CD14-positive monocyte (primary cell): ENCODE measurements at regions not wholly inside any gene's neighbourhood (a gene's known extent, or its start where the extent isn't known, plus 50 kb on each side); places are given as distances from the start of the nearest gene placed in this dataset.

Source experiments
- DNase-seq, 3 donors: peaks; one replicate each; pipeline ENCODE4 v3.0.0-alpha.2; 2011 to 2022
- H2AFZ ChIP-seq: 2 replicates; pipeline ENCODE4 v1.6.0; 2012; ENCODE audit warnings: mild to moderate bottlenecking, low read depth, low read length, inconsistent platforms; ENCODE audit not compliant: insufficient read depth, poor library complexity, severe bottlenecking
- H3K27ac ChIP-seq, 2 donors: 1 replicate in 1 of 2; 2 replicates in 1 of 2; pipeline ENCODE4 v1.5.1; 2012 to 2013; ENCODE audit warnings: low read length in 2 of 2, control low read depth in 1 of 2, inconsistent platforms in 1 of 2, low read depth in 1 of 2, mild to moderate bottlenecking in 1 of 2
- H3K27me3 ChIP-seq, 2 donors: one replicate each; pipeline versions ENCODE4 v1.6.0 to v1.6.1; 2011 to 2013; ENCODE audit warnings: low read length in 2 of 2; ENCODE audit not compliant: control insufficient read depth in 2 of 2, insufficient read depth in 2 of 2
- H3K36me3 ChIP-seq, 2 donors: replicated peaks in 1 of 2; 1 replicate in 1 of 2; 2 replicates in 1 of 2; pipeline versions ENCODE4 v1.5.1 to v1.6.1; 2012 to 2013; ENCODE audit warnings: low read length in 2 of 2, control low read depth in 1 of 2, inconsistent platforms in 1 of 2, mild to moderate bottlenecking in 1 of 2; ENCODE audit not compliant: insufficient read depth in 2 of 2, control insufficient read depth in 1 of 2
- H3K4me1 ChIP-seq, 2 donors: 1 replicate in 1 of 2; 2 replicates in 1 of 2; pipeline versions ENCODE4 v1.5.1 to v1.6.1; 2012 to 2013; ENCODE audit warnings: low read length in 2 of 2, control low read depth in 1 of 2, inconsistent platforms in 1 of 2, mild to moderate bottlenecking in 1 of 2, moderate library complexity in 1 of 2; ENCODE audit not compliant: insufficient read depth in 2 of 2, control insufficient read depth in 1 of 2
- H3K4me2 ChIP-seq: replicated peaks from 2 replicates; pipeline ENCODE3; 2012; ENCODE audit warnings: low read length, moderate library complexity, mild to moderate bottlenecking; ENCODE audit not compliant: poor library complexity, severe bottlenecking; ENCODE audit errors: extremely low read depth
- H3K4me3 ChIP-seq, 3 experiments: fragments of 200-600 bp in 1 of 3; sonication (generic) in 1 of 3; replicated peaks in 1 of 3; 1 replicate in 2 of 3; 2 replicates in 1 of 3; pipeline ENCODE4 v1.5.1; 2011 to 2013; ENCODE audit warnings: low read length in 3 of 3, mild to moderate bottlenecking in 3 of 3, control low read depth in 2 of 3, low read depth in 2 of 3, inconsistent platforms in 1 of 3, moderate library complexity in 1 of 3
- H3K79me2 ChIP-seq: 2 replicates; pipeline ENCODE4 v1.6.0; 2012; ENCODE audit warnings: mild to moderate bottlenecking, control low read depth, inconsistent platforms, low read length, moderate library complexity; ENCODE audit not compliant: insufficient read depth
- H3K9ac ChIP-seq: 2 replicates; pipeline ENCODE4 v1.6.0; 2017; ENCODE audit warnings: low read length, mild to moderate bottlenecking; ENCODE audit not compliant: insufficient read depth, poor library complexity, severe bottlenecking
- H3K9me3 ChIP-seq, 2 donors: replicated peaks in 1 of 2; 1 replicate in 1 of 2; 2 replicates in 1 of 2; pipeline versions ENCODE4 v1.5.1 to v1.6.1; 2012 to 2013; ENCODE audit warnings: low read length in 2 of 2, control low read depth in 1 of 2; ENCODE audit not compliant: control insufficient read depth in 1 of 2, insufficient read depth in 1 of 2
- H4K20me1 ChIP-seq: 2 replicates; pipeline ENCODE4 v1.6.0; 2012; ENCODE audit warnings: mild to moderate bottlenecking, low read length, control low read depth, moderate library complexity; ENCODE audit not compliant: insufficient read depth
- H3K27ac Mint-ChIP-seq, 7 donors: one replicate each; pipeline ENCODE4 v1.8.0; 2020; ENCODE audit warnings: mild to moderate bottlenecking in 7 of 7, mixed read lengths in 7 of 7, moderate library complexity in 6 of 7, inconsistent platforms in 2 of 7
- H3K27me3 Mint-ChIP-seq, 3 donors: one replicate each; pipeline ENCODE4 v1.8.0; 2021 to 2022; ENCODE audit warnings: low read depth in 3 of 3, mild to moderate bottlenecking in 3 of 3, mixed read lengths in 3 of 3, moderate library complexity in 3 of 3, inconsistent platforms in 1 of 3
- H3K36me3 Mint-ChIP-seq, 2 donors: one replicate each; pipeline ENCODE4 v1.8.0; 2020; ENCODE audit warnings: mixed read lengths in 2 of 2, inconsistent platforms in 1 of 2, mild to moderate bottlenecking in 1 of 2
- H3K4me1 Mint-ChIP-seq: one replicate; pipeline ENCODE4 v1.8.0; 2020; ENCODE audit warnings: mild to moderate bottlenecking, mixed read lengths
- H3K4me3 Mint-ChIP-seq, 2 donors: one replicate each; pipeline ENCODE4 v1.8.0; 2020; ENCODE audit warnings: mild to moderate bottlenecking in 2 of 2, mixed read lengths in 2 of 2, moderate library complexity in 1 of 2
- H3K9me3 Mint-ChIP-seq, 7 donors: one replicate each; pipeline ENCODE4 v1.8.0; 2020 to 2022; ENCODE audit warnings: mixed read lengths in 7 of 7, mild to moderate bottlenecking in 6 of 7, moderate library complexity in 6 of 7, inconsistent platforms in 2 of 7
- CTCF ChIP-seq: fragments of 200-600 bp; IDR thresholded peaks from one replicate; pipeline ENCODE4 v1.8.0; 2022; ENCODE audit warnings: antibody characterized with exemption, mild to moderate bottlenecking
- WGBS: methylation state at CpG from one replicate; pipeline ENCODE4 v1.1.5; 2013; ENCODE audit warnings: missing lambda C conversion rate; ENCODE audit not compliant: insufficient coverage; 5-methylcytosine and 5-hydroxymethylcytosine counted together
- intact Hi-C, 2 donors: fragments of 100-400 bp; cut with micrococcal nuclease; formaldehyde crosslinking; loops; one replicate each; pipeline versions ENCODE4 v1.15.0 to v1.15.1; 2023

- Histone ChIP-seq H3K27me3 (no peaks in the 10 kb centered on the region), H3K79me2 (no peaks in the 10 kb centered on the region), H3K4me2 (no peak overlapping the region), H3K9me3 (no peaks in the 10 kb centered on the region), H3K4me3 (no peak overlapping the region), H4K20me1 (no peaks in the 10 kb centered on the region), H3K9ac (no peak overlapping the region), H2AFZ (no peak overlapping the region), H3K27ac (no peak overlapping the region), H3K36me3 (no peaks in the 10 kb centered on the region), H3K4me1 (no peaks in the 10 kb centered on the region)
- no peaks in the 10 kb centered on the region for H3K4me1 Mint-ChIP-seq
- no peak for DNase-seq
- no peak overlapping the region for H3K27ac Mint-ChIP-seq
- WGBS: no CpG with 5 or more reads among the region's 4 CpGs
- no peaks in the 10 kb centered on the region for H3K36me3 Mint-ChIP-seq
- no peak for TF ChIP-seq CTCF
- peaks cover 0 to 7% (median 4%) of the 10 kb centered on the region in 7 donors for H3K9me3 Mint-ChIP-seq
- intact Hi-C loops: no loop called here
- no peaks in the 10 kb centered on the region for H3K27me3 Mint-ChIP-seq
- H3K4me3 Mint-ChIP-seq: no peak overlapping the region
Measured at GRCh38 chr9:87187656-87188055, 240.3 kb upstream of the GAS1 start.

- intact Hi-C loops: no loop called here
- H3K4me1 ChIP-seq: no peaks in the 10 kb centered on the region
Measured at GRCh38 chr9:87189006-87189405, 241.7 kb upstream of the GAS1 start.

More at GRCh38 chr9:87189006-87189405, 241.7 kb upstream of the GAS1 start:
- Histone ChIP-seq H3K36me3 (no peaks in the 10 kb centered on the region), H3K4me2 (no peak overlapping the region), H3K9me3 (no peaks in the 10 kb centered on the region), H3K27ac (no peak overlapping the region), H3K4me3 (no peak overlapping the region), H3K79me2 (no peaks in the 10 kb centered on the region), H4K20me1 (no peaks in the 10 kb centered on the region), H3K9ac (no peak overlapping the region), H3K27me3 (no peaks in the 10 kb centered on the region), H2AFZ (no peak overlapping the region)
- TF ChIP-seq CTCF: no peak
- 89% methylated on average over 1 of the region's 4 CpGs for WGBS
- Mint-ChIP-seq H3K4me3 (no peak overlapping the region), H3K27me3 (peaks cover 0 to 1% (median 0%) of the 10 kb centered on the region in 3 donors), H3K36me3 (no peaks in the 10 kb centered on the region), H3K9me3 (peaks cover 0 to 8% (median 4%) of the 10 kb centered on the region in 7 donors), H3K4me1 (no peaks in the 10 kb centered on the region), H3K27ac (no peak overlapping the region)
- no peak for DNase-seq
